RKO (cell line): ENCODE measurements at regions not wholly inside any gene's neighbourhood (a gene's known extent, or its start where the extent isn't known, plus 50 kb on each side); places are given as distances from the start of the nearest gene placed in this dataset.

Experiments used
- DNase-seq: peaks from one replicate; pipeline ENCODE4 v3.0.0-alpha.2; 2016; ENCODE audit warnings: low spot score

DNA sequence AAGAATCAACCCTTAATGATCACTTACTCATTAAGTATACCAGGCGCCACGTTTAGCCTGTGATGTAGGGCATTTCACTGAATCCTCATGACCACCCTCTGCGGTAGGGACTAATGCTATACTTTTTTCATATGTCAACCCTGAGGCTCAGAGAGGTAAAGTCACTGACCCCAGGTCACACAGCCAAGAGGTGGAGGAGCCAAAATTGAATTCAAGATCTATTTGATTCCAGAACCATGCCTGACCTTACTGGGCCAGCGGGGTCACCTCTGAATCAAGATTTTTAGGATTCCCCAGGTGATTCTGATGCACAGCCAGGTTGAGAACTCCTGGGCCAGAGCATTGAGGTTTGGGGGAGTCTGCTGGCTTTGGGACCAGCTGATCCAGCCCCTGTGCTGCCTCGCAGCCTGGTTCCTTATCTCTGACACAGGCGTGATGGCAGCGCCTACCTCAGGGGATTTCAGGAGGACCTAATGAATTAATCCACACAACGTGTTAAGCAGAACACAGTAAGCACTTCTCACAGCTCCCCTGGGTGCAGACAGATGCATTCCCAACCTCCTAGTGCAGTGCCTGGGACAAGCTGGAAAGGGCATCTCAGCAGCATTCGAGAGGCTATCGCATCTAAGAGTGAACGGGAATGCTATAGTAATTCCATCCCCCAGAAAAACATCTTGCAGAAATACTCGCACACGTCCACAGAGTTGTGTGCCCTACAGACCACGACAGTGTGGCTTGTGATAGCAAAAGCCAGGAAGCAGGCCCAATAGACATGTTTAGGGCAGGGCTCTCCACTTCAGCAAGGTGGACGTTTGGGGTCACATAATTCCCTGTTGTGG is 101.4 kb upstream of the PTPN1 start:
- no peak for DNase-seq

DNA sequence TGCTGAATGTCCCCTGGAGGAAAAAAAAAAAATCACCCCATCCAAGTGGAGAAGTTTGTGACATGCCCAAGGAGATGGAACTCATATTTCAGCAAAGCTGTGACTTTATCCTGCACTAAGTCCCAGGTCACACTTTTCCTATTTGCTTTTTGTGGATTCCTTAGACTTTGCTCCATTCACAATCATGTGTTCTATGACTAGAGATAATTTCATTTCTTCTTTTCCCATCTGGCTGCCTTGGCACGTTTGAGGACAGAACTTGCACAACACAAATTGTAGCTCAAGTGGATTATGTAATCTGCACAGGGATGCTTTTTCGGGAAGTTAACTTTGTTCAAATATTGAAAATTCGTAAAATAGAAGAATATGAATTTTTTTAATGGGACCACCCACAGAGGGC is 100.7 kb upstream of the PTPN1 start:
- DNase-seq = no peak

DNA sequence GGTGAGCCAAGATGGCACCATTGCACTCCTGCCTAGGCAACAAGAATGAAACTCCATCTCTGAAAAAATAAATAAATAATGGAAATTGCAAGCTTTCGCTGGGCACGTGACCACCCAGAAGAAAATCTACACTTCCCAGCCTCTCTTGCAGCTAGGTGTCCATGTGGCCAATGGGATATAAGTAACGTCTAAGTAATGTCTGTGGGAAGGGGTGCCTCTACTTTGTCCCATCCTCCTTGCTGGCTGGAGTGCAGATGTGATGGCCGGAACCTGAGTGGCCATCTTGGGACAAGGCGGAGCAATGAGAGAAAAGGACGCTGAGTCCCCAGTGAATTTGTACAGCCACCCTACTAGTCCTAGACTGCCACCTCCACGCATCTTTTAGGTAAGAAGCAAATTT is 99.8 kb upstream of the PTPN1 start:
- no peak for DNase-seq

DNA sequence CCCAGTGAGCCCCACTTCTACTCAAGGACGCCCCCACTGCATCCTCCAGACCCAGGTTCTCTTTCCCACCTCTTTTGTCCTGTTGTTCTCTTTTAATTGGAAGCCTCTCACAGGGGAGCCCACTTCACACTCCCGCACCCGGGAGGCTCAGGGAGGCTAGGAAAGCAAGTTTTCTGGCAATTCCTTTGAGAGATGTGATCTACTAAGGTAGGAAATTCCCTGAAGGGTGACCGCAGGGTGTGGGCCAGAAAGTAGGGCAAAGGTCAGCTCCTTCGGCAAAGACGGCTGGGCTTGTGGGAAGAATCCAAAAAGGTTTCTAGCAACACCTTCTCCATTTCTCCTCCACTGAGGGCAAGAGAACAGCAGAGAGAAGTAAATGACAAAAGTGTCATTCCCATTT is 98.1 kb upstream of the PTPN1 start:
- DNase-seq = no peak

DNA sequence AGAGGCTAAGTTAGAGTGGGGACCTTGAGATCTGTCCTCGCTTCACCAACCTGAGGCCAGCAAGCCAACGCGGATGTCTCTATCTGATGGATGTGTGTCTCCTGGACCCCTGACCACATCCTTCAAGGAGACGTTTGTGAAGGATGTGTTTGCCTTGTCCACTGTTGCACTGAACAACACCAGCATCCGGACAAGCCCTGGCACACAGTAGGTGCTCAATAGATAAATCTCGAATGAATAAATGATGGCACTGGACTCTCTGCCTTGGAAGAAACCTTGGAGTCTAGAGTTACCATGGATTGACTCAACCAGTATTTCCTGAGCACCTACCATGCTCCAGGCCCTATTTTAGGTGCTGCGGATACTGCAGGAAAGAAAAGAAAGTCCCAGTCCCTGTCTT is 97.7 kb upstream of the PTPN1 start:
- no peak for DNase-seq

DNA sequence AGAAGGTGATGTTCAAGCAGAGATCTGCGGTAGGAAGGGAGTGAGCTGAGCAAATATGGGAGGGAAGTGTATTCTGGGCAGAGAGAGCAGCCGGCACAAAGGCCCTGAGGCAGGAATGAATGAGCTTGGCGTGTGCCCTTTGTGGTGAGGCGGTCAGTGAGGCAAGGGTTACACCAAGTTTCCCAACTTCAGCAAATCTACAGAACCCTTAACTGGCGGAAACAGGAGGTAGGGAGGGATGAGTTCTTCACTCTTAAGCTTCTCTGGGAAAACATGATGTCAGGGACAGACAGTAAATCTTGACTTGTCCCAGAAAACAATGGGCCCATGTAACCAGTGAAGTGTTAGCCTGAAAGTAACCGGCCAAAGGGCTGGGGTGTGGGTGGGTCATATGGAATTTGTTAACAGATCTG is 97.1 kb upstream of the PTPN1 start:
- DNase-seq = no peak

DNA sequence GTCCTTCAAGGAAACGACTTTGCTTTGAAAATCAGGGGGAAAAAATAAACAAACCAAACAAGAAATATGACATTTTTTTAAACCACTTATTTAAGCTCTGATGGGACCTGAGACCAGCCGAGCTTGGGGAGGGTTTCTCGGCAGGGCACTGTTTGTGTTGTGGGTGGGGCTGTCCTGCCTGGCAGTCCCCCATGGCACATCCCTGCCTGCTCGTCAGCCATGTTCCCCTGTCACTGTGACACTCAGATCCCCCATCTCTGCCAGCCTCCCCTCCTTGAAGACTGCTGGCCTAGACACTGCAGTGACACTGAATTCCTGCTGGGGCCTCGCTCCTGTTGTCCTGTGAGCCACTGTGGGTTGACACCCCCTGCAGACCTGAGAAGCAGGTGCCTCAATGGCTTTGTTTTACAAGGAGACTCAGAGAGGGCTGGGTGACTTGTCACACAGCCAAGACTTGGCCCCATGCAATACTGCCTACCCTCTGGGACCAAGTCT is 95.1 kb upstream of the PTPN1 start:
- no peak for DNase-seq

DNA sequence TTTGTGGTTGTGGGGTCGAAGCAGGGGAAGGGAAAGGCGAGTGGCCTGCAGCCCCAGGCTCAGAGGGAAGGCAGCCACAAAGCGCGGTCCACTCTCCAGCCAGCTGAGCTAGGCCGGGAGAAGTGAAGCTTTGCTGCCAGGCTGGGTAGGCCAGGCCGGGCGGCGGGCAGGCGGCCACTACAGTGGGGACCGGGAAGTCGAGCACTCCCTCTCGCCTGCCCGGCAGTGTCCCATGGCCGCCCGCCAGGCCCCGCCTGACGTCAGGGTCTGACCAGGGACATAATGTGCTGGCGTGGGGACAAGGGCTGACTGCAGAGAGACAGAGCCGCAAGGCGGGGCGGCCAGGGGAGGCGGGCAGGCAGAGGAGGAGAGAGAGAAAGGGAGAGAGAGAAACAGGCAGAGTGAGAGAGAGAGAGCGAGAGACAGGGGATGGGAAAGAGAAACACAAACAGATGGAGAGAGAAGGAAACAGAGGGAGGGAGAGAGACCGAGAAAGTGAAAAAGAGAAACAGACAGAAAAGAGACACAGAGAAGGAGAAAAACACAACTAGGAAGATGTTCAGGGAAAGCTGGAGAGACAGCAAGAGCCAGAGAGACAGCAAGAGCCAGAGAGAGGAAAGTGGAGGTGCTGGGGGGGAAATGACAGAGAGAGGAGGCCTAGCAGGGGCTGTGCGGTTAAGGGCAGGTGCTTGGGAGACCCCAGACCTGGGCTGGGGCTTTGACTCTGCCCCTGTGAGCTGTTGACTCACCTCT is 94.5 kb upstream of the PTPN1 start:
- DNase-seq = no peak

DNA sequence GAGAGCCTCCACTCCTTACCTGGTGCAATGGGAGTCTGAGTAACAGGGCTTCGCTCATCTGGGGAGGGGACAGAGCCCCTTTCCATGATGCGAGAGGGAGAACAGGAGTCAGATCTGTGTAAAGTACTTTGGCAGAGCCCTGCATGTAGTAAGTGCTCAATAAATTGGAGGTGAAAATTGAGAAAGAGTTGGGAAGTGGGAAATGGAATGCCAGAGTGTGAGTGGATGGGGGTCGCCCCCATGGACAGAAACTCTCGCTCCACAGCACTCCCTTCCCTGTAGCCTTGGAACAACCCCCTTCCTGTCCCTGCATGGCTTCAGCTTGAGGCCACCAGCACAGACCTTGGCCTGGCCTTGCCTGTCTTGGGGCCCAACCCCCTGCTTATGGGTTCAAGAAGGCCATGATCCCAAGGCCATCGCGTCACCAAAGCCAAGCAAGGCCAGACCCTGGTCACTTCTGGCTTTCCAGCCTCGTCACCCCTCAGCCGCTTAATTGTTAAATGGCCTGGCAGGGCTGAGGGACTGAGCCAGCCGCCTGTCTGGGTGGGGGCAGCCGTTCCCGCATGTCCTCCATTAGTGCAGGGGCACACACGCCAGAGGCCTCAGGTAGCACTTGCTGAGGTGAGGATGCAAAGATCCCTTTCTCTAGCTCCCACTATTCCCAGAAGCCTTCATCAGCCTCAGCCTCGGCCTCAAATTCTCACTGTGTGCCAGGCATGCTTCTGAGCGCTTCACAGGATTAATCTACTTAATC is 93.7 kb upstream of the PTPN1 start:
- no peak for DNase-seq

DNA sequence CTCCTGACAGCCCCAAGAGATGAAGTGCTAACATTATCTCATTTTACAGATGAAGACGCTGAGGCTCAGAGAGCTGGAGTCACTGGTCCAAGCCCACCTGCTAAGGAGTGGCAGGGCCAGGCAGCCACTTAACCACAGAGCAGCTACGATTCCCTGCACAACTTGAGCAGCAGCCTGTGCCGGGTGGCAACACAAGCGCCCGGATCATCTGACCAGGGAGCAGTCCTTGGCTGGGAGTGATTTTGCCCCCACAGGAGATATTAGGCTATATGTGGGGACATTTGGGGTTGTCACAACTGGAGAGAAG is 93.2 kb upstream of the PTPN1 start:
- DNase-seq = no peak

DNA sequence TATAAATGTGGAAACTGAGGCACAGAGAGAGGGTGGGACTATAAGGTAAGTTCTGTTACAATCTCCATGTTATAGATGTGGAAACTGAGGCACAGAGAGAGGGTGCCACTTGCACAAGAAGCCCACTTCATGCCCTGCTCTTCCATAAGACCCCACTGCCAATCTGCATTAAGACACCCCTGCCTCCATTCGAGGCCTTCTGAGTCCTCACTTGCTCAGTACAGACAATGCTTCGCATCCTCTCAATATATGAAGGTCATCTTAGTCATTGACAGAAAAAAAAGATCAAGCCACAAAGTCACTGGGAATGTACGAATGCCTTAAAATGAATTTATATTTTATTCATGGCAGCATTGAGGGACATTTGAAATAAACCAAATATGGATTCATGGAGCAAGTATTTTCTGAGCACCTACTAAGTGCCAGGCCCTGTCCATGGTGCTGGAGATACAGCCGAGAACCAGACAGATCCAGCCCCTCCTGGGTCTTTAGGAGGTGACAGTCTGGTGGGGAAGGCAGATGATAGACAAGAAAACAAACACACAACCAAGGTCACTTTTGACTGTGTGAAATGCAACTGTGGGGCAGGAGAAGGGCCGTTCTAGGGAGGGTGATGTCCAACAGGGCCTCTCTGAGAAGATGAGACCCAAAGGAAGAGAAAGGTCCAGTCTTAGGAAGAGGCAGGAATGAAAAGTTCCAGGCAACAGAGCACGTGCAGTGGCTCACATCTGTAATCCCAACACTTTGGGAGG is 92.5 kb upstream of the PTPN1 start:
- DNase-seq = no peak

DNA sequence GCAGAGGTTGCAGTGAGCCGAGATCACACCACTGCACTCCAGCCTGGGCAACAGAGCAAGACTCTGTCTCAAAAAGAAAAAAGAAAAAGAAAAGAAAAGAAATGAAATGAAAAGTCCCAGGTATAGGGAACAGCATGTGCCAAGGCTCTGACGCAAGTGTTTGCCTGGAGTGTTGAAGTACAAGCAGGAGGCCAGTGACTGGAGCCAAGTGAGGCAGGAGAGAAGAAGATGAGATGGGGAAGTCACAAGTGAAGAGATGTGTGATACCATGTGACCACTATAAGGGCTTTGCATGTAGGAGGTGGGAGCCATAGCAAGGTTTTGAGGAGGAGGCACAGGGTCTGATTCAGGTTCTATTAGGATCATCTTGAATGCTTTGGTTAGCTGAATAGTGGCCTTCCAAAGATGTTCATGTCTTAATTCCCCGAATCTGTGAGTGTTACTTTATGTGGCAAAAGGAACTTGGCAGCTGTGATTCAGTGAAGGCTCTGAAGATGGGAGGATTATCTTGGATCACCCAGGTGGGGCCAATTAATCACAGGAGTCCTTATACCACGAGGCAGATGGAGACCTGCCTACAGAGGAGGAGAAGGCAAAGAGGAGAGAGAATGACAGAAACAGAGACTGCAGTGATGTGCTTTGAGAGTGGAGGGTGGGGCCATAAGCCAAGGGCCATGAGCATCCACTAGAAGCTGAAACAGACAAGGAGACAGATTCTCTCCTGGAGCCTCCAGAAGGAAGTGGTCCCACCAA is 91.1 kb upstream of the PTPN1 start:
- DNase-seq = no peak

DNA sequence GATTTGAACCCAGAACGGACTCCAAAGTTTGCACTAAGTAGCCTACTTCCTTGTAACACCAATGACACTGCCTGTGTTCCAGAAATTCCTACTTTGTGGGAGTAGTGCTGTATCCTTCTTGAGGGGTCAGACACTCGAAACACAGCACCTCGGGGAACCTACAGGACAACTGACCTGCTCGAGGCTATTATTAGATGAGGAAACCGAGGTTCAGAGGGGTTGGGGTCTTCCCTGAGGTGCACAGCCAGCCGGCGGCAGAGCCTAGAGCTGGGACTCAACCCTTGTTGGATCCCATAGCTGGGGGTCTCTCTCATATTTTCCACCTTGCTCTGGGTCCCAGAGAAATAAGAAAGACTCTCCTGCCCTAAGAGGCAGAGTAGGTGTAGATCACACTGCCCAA is 89.8 kb upstream of the PTPN1 start:
- no peak for DNase-seq

DNA sequence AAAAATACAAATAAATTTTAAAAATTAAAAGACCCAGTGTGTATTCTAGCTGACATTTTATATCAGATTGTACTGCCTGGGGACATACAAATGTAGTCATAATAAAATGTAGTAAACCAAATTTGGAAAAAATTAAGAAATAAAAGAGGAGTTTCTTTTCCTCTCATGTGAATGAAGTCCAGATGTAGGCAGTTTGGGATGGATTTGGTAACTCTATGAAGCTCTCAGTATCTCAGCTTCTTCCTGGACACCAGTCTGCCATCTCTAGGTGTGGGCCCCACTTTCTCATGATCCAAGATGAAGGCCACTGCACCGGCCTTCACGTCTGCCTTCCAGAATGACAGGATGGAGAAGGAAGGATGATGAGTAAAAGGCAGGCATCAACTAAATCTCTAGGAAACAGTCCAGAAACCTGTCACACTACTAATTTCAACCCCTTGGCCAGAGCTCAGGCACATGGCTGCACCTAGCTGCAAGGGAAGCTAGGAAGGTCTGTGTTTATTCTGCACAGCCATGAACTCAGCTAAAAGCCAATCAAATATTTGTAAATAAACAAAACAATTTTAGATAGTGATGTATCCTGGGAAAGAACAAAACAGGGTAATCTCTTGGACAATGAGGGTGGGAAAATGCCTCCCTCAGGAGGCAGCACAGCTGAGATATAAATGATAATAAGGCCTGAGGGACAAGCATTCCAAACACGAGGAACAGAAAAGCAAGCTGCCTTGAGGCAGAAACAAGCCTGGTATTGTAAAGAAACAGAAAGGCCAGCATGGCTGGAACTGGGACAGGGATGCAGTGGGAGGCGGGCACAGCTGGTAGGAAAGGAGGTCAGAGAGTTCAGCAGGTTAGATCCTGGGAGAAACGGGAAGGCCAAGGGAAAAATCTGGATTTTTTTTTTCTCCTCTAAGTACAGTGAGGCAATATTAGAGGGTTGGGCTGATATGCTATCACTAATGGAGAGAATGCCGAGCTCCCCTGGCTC is 88.5 kb upstream of the PTPN1 start:
- no peak for DNase-seq

DNA sequence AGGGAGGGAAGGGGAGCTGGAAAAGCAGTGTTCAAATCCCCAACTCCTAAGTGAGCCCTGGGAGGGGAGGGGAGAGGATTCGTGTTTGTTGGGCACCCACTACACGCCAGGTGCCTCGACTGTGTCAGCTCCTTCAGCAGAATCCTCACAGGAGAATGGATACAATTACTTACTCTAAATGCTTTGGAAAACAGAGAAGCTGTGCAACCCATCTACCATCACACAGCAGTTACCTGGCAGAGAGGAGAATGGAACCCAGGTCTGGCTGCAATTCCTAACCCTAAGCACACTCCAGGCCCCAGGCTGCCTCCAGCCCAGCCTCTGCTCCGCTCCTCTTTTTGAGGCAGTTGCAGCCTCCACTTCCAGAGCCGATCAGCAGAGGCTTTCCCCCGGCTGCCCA is 86.4 kb upstream of the PTPN1 start:
- DNase-seq = no peak

DNA sequence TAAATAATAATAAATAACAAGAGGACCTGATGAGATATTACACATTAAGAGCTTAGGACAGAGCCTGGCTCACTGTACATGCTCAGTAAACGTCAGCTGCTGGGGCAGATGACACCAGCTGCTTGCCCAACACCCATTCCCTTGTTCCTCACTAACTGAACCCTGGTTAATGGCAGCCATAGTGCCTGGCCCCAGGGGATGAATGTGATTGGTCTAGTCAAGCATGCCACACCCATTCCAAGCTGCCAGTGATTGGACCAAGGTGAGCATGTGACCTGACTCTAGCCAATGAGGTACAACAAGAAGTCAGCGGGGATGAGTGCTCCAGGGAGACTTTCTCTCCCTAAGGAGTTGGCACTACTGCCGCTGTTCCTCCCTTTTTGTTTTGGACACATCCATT is 85.1 kb upstream of the PTPN1 start:
- no peak for DNase-seq

DNA sequence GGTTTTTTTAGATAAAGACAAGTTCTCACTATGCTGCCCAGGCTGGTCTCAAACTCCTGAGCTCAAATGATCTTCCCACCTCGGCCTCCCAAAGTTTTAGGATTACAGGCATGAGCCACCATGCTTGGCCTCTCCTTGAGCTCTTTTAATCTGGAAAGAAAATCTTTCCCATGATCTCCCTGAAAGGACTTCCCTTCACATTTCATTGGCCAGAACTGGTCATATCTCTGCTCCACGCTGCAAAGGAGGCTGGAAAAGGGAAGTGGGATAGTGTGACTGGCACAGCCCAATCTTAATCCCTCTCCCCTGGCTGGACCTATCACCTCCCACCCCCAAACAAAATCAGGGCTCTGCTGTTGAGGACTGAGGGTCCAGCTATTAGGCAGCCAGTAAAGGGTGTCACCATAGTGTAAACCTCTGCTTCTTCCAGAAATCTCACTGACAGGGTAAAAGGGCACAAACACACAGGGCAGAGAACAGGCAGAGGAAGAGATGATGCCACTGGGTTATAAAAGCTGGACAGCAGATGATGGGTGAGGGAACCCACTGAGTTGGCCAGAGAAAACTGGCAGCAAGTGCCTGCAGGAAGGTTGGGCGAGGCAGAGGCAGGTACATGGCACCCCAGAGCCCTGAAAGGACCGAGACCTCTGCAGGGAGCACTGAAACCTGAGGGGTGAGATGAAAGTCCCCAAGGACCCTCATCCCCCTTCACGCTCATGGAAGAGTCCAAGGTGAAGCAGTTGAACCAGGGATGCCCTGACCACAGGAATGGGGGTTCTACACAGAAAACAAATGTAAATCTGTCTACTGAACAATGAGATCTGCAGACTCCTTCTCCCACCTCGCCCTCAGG is 83.1 kb upstream of the PTPN1 start:
- no peak for DNase-seq

DNA sequence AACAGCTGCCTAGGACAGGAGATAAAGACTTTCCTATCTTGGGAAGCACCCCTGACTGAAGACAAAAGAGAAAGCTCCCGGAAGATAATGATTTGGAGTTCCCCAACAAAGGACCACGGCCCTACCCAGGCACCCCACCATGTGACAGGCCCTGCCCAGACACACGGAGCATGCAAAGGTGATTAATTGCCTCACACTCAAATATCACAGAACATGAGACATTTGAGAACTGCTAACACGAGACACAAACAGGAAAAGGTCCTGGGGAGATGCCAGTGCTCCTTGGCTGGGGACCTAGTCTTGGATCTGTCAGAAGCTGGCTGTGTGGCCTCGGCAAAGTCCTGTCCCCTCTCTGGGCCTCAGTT is 82.5 kb upstream of the PTPN1 start:
- DNase-seq = no peak

DNA sequence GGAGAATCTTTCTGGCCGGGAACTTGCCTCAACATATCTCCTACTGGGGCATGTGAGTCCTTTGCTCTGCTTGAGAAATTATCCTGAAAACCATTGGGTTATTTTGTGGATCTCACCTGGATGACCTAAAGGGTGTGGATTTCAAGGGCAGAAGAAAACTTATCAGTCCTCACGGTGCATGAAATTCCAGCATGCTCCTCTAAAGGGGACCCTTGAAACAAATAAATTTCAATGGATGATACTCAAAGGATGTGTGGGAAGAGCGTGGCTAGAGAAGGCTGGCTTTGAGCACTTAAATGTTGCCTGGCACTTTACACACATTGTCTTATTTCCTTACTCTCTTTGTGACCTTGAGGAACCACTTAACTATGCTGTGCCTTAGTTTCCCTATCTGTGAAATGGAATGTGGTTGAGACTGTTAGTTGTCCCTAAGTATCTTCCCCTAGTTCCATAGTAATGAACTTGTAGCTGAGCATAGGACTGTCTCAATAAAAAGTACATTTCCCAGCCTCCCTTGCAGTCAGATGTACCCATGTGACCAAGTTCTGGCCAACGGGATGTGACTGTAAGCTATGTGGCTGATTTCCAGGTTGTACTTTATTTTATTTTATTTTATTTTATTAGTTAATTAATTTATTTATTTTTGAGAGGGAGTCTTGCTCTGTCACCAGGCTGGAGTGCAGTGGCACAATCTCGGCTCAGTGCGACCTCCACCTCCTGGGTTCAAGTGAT is 81.9 kb upstream of the PTPN1 start:
- DNase-seq = no peak
